Lung (tissue), 11 donors: ENCODE measurements at regions not wholly inside any gene's neighbourhood (a gene's known extent, or its start where the extent isn't known, plus 50 kb on each side); places are given as distances from the start of the nearest gene placed in this dataset.

Experiments used
- ATAC-seq: fragments of 200-7000 bp; cut with Tn5 transposase; one replicate; pipeline ENCODE4 v1.9.1; 2020; ENCODE audit warnings: moderate number of reproducible peaks; ENCODE audit not compliant: insufficient read depth, low FRiP score
- DNase-seq, 3 donors: peaks; one replicate each; pipeline ENCODE4 v3.0.0-alpha.2; 2013 to 2017
- H3K27ac ChIP-seq, 2 donors: one replicate each; pipeline ENCODE4 v1.5.1; 2013; ENCODE audit warnings: mild to moderate bottlenecking in 2 of 2, moderate library complexity in 2 of 2, control low read depth in 1 of 2, inconsistent platforms in 1 of 2, low read depth in 1 of 2, low read length in 1 of 2
- H3K27me3 ChIP-seq, 3 donors: one replicate each; pipeline ENCODE4 v1.5.1; 2013; ENCODE audit warnings: low read length in 2 of 3; ENCODE audit not compliant: control insufficient read depth in 3 of 3, insufficient read depth in 3 of 3
- H3K36me3 ChIP-seq, 4 donors: one replicate each; pipeline ENCODE4 v1.5.1; 2013; ENCODE audit warnings: low read length in 4 of 4, mild to moderate bottlenecking in 1 of 4, moderate library complexity in 1 of 4; ENCODE audit not compliant: control insufficient read depth in 4 of 4, insufficient read depth in 4 of 4
- H3K4me1 ChIP-seq, 5 donors: one replicate each; pipeline ENCODE4 v1.5.1; 2013; ENCODE audit warnings: low read length in 5 of 5, mild to moderate bottlenecking in 2 of 5, moderate library complexity in 1 of 5; ENCODE audit not compliant: control insufficient read depth in 5 of 5, insufficient read depth in 5 of 5
- H3K4me3 ChIP-seq: one replicate; pipeline ENCODE4 v1.5.1; 2013; ENCODE audit warnings: mild to moderate bottlenecking, control low read depth, moderate library complexity
- H3K9ac ChIP-seq, 2 donors: one replicate each; pipeline ENCODE4 v1.5.1; 2013; ENCODE audit warnings: low read length in 2 of 2, control low read depth in 1 of 2; ENCODE audit not compliant: insufficient read depth in 1 of 2
- H3K9me3 ChIP-seq, 4 donors: one replicate each; pipeline ENCODE4 v1.5.1; 2013; ENCODE audit warnings: low read length in 3 of 4, mild to moderate bottlenecking in 1 of 4, moderate library complexity in 1 of 4; ENCODE audit not compliant: control insufficient read depth in 4 of 4, insufficient read depth in 3 of 4
- CTCF ChIP-seq: IDR thresholded peaks from 2 replicates; pipeline ENCODE4 v1.5.1; 2012; ENCODE audit warnings: mild to moderate bottlenecking; ENCODE audit errors: control extremely low read depth, extremely low read depth
- WGBS, 2 donors: extraction: QIAGEN DNeasy Blood & Tissue Kit; methylation state at CpG; one replicate each; pipeline ENCODE4 v1.1.7; 2013; 5-methylcytosine and 5-hydroxymethylcytosine counted together
- donor health status: control.
- donor health status: control.
- donor health status: Bipolar disorder and iron deficiency.
- donor health status: healthy.
- donor health status: DM: yes; HTN: yes; CAD: no.

DNA sequence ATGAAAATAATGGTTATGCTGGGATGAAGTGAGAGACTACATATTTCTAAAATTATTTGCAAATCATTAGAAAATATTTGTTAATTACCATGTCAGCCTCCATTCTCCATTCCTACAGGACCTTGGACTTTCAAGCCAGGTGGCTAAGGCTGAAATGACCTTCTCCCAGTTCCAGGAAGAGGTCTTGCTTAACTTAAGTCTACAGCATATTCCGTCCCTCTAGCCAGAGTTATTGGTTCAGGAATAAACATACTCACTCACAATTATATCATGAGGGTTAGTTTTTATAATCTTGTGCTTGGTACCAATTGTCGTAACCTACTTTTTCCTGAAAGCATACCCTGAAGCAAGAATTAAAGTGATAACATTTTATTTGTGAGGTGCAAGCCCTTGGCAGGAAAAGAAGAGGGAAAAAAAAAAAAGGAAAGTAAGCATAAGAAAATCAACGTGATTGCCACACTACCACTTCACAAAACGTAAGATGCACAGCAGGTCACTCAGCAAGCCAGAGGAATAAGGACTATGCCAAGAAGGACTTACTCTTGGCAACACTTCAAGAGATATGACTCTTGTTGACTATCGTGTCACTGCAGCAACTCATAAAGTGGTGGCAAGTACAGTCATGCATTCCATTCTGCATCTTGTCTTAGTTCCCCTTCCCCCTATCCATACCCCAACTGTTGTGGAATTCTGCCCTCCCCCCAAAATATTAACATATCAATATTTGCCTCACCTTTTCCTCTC, 479.1 kb downstream of the MBD2 start:
- WGBS, 2 donors = 53 to 81% methylated on average over 5 of the region's 5 CpGs
- Histone ChIP-seq H3K36me3 (no peaks in the 10 kb centered on the region), H3K27me3 (no peaks in the 10 kb centered on the region), H3K4me3 (no peak overlapping the region), H3K27ac (no peak overlapping the region), H3K9me3 (no peaks in the 10 kb centered on the region), H3K9ac (no peak overlapping the region), H3K4me1 (no peaks in the 10 kb centered on the region)
- TF ChIP-seq CTCF = no peak
- ATAC-seq (peak; percentile 76), DNase-seq (no peak)

DNA sequence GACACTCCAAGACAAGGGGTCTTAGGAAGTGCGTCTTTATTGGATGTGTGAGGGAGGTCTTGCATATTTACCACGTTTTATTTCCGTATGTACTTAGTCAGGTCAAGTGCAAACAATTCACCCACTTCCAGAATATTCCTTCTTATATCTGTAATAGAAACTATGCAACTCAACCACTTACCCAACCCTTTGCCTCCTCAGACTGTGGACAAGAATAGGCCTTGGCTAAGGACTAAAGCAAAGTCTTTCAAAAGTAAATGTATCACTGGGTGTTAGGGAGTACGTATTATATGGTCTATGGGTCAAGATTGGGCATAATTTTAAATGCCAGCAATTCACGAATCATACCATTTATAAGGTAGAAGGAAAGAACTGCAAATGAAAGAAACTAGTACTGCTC, 484.8 kb downstream of the MBD2 start:
- H3K4me1 ChIP-seq = no peaks in the 10 kb centered on the region
- no peak for TF ChIP-seq CTCF
- H3K9ac ChIP-seq = no peak overlapping the region
- DNase-seq = peak in 2 of 3 donors; percentile 7 to 41
- H3K4me3 ChIP-seq = no peak overlapping the region
- no peaks in the 10 kb centered on the region for H3K27me3 ChIP-seq
- H3K27ac ChIP-seq = no peak overlapping the region
- H3K36me3 ChIP-seq = no peaks in the 10 kb centered on the region
- 61 to 67% methylated on average over 5 of the region's 5 CpGs for WGBS, 2 donors
- ATAC-seq = no peak
- no peaks in the 10 kb centered on the region for H3K9me3 ChIP-seq

DNA sequence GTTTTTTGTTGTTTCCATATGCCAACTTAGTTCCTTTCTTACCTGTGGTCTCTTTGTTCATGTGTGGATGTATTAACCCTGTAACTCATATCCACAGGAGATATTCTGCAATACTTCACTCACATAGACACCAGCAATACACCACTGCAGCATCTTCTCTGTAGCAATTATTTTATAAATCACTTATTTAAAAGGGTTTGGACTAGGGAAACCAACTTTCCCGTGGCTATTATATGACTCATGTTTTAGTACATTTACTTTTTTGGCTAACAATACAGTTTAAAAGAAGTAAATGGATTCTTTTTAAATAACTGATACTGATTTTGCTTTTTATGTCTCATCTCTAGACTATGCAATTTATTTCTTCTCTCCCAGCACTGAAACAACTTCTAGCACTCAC, 488.9 kb downstream of the MBD2 start:
- H3K4me3 ChIP-seq = no peak overlapping the region
- no peak overlapping the region for H3K9ac ChIP-seq
- WGBS, 2 donors = 72 to 77% methylated on average over 1 of the region's 1 CpG
- DNase-seq (no peak), ATAC-seq (no peak)
- no peak overlapping the region for H3K27ac ChIP-seq
- H3K4me1 ChIP-seq = no peaks in the 10 kb centered on the region
- no peaks in the 10 kb centered on the region for H3K36me3 ChIP-seq
- no peak for TF ChIP-seq CTCF
- no peaks in the 10 kb centered on the region for H3K27me3 ChIP-seq
- H3K9me3 ChIP-seq = no peaks in the 10 kb centered on the region
